H1 (cell line): ENCODE measurements at regions not wholly inside any gene's neighbourhood (a gene's known extent, or its start where the extent isn't known, plus 50 kb on each side); places are given as distances from the start of the nearest gene placed in this dataset.

Experiments
- CBX8 ChIP-seq: fragments of 300-800, 300-1000 bp; sonication (generic); IDR thresholded peaks from 2 replicates; pipeline ENCODE4 v1.7.1; 2016; ENCODE audit warnings: low read depth, low read length, borderline replicate concordance
- MAX ChIP-seq: IDR thresholded peaks from 2 replicates; pipeline ENCODE4 v1.6.1; 2012; ENCODE audit warnings: inconsistent platforms
- POLR2AphosphoS5 ChIP-seq: IDR thresholded peaks from 2 replicates; pipeline ENCODE4 v1.6.1; 2011; ENCODE audit warnings: low read depth, low read length
- SIN3A ChIP-seq, 2 experiments: IDR thresholded peaks in 1 of 2; conservative IDR thresholded peaks in 1 of 2; 2 replicates each; pipeline ENCODE4 v1.6.1; 2011 to 2012; ENCODE audit warnings: low read length in 2 of 2, improper control_type of control experiment in 1 of 2, low read depth in 1 of 2, mild to moderate bottlenecking in 1 of 2
- YY1 ChIP-seq: IDR thresholded peaks from 2 replicates; pipeline ENCODE4 v1.6.1; 2011; ENCODE audit warnings: low read depth, mild to moderate bottlenecking, low read length
- TF ChIP-seq, protein P1 (sequence below), 3 experiments: IDR thresholded peaks; 1 replicate in 2 of 3; 2 replicates in 1 of 3; pipeline versions ENCODE4 v1.5.1 to v1.6.1; 2011; ENCODE audit warnings: low read length in 3 of 3, mild to moderate bottlenecking in 3 of 3, inconsistent platforms in 2 of 3, low read depth in 1 of 3, moderate library complexity in 1 of 3; ENCODE audit not compliant: insufficient read depth in 1 of 3; ENCODE audit errors: control extremely low read depth in 1 of 3
- TF ChIP-seq, protein P2 (sequence below): IDR thresholded peaks from 2 replicates; pipeline ENCODE4 v1.6.1; 2011; ENCODE audit warnings: low read length, improper control_type of control experiment

GRCh38 chr20:23151885-23152284 lies 65.8 kb upstream of the CD93 start:
- TF ChIP-seq SIN3A (conservative IDR thresholded peaks at IDR 0.05 in 1 of 2, IDR thresholded peaks at IDR 0.05 in 1 of 2; ENCODE audit: low read depth in 1 of 2, low read length in 2 of 2) (no peak), POLR2AphosphoS5 (no peak), YY1 (no peak), MAX (no peak), CBX8 (no peak)
- TF ChIP-seq, protein P1, sequence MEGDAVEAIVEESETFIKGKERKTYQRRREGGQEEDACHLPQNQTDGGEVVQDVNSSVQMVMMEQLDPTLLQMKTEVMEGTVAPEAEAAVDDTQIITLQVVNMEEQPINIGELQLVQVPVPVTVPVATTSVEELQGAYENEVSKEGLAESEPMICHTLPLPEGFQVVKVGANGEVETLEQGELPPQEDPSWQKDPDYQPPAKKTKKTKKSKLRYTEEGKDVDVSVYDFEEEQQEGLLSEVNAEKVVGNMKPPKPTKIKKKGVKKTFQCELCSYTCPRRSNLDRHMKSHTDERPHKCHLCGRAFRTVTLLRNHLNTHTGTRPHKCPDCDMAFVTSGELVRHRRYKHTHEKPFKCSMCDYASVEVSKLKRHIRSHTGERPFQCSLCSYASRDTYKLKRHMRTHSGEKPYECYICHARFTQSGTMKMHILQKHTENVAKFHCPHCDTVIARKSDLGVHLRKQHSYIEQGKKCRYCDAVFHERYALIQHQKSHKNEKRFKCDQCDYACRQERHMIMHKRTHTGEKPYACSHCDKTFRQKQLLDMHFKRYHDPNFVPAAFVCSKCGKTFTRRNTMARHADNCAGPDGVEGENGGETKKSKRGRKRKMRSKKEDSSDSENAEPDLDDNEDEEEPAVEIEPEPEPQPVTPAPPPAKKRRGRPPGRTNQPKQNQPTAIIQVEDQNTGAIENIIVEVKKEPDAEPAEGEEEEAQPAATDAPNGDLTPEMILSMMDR (IDR thresholded peaks at IDR 0.05; ENCODE audit: control extremely low read depth in 1 of 3, insufficient read depth in 1 of 3, low read depth in 1 of 3, low read length in 3 of 3), result no peak
- TF ChIP-seq, protein P2, sequence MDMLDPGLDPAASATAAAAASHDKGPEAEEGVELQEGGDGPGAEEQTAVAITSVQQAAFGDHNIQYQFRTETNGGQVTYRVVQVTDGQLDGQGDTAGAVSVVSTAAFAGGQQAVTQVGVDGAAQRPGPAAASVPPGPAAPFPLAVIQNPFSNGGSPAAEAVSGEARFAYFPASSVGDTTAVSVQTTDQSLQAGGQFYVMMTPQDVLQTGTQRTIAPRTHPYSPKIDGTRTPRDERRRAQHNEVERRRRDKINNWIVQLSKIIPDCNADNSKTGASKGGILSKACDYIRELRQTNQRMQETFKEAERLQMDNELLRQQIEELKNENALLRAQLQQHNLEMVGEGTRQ, result no peak
